GM19238 (cell line): ENCODE measurements at regions not wholly inside any gene's neighbourhood (a gene's known extent, or its start where the extent isn't known, plus 50 kb on each side); places are given as distances from the start of the nearest gene placed in this dataset.
"Not testable (repeated sequence)": the region's sequence is repeated elsewhere in the genome, so short reads cannot be mapped to it uniquely, and the experiment has no call there.

Experiments used
- DNase-seq: peaks from one replicate; pipeline ENCODE4 v3.0.0; 2011; ENCODE audit warnings: low spot score; ENCODE audit not compliant: insufficient read length

- DNase-seq: no peak
These were observed 558.9 kb upstream of the KLF4 start for GRCh38 chr9:108048406-108049025.

GRCh38 chr9:108047777-108048176 is 558.2 kb upstream of the KLF4 start:
- DNase-seq: not testable (repeated sequence)

GRCh38 chr9:108047264-108047663 is 557.7 kb upstream of the KLF4 start:
- no peak for DNase-seq

- no peak for DNase-seq
These were observed 556.3 kb upstream of the KLF4 start for GRCh38 chr9:108045851-108046250.

GRCh38 chr9:108043585-108043984 is 554.0 kb upstream of the KLF4 start:
- no peak for DNase-seq

- no peak for DNase-seq
These were observed 552.0 kb upstream of the KLF4 start for GRCh38 chr9:108041551-108041950.

- no peak for DNase-seq
These were observed 551.2 kb upstream of the KLF4 start for GRCh38 chr9:108040783-108041182.

GRCh38 chr9:108039493-108039892 is 549.9 kb upstream of the KLF4 start:
- no peak for DNase-seq

- no peak for DNase-seq
These were observed 549.4 kb upstream of the KLF4 start for GRCh38 chr9:108039012-108039411.

- DNase-seq: no peak
These were observed 545.9 kb upstream of the KLF4 start for GRCh38 chr9:108035487-108035886.

GRCh38 chr9:108033976-108034964 is 544.7 kb upstream of the KLF4 start:
- no peak for DNase-seq

GRCh38 chr9:108032079-108032478 is 542.5 kb upstream of the KLF4 start:
- not testable (repeated sequence) for DNase-seq

GRCh38 chr9:108031221-108031620 is 541.7 kb upstream of the KLF4 start:
- DNase-seq: not testable (repeated sequence)

GRCh38 chr9:108026718-108027117 is 537.1 kb upstream of the KLF4 start:
- DNase-seq: not testable (repeated sequence)

- DNase-seq: no peak
These were observed 535.0 kb upstream of the KLF4 start for GRCh38 chr9:108024604-108025003.

GRCh38 chr9:108022246-108022935 is 532.8 kb upstream of the KLF4 start:
- DNase-seq: no peak

- no peak for DNase-seq
These were observed 531.6 kb upstream of the KLF4 start for GRCh38 chr9:108021096-108021710.

GRCh38 chr9:108019821-108020220 is 530.3 kb upstream of the KLF4 start:
- DNase-seq: no peak

GRCh38 chr9:108017671-108018070 is 528.1 kb upstream of the KLF4 start:
- DNase-seq: no peak

GRCh38 chr9:108016446-108016845 is 526.9 kb upstream of the KLF4 start:
- DNase-seq: no peak

- DNase-seq: no peak
These were observed 526.1 kb upstream of the KLF4 start for GRCh38 chr9:108015690-108016089.

GRCh38 chr9:108014353-108014752 is 524.8 kb upstream of the KLF4 start:
- no peak for DNase-seq
